ENCODE measurements at regions not wholly inside any gene's neighbourhood (a gene's known extent, or its start where the extent isn't known, plus 50 kb on each side); places are given as distances from the start of the nearest gene placed in this dataset.

DNA sequence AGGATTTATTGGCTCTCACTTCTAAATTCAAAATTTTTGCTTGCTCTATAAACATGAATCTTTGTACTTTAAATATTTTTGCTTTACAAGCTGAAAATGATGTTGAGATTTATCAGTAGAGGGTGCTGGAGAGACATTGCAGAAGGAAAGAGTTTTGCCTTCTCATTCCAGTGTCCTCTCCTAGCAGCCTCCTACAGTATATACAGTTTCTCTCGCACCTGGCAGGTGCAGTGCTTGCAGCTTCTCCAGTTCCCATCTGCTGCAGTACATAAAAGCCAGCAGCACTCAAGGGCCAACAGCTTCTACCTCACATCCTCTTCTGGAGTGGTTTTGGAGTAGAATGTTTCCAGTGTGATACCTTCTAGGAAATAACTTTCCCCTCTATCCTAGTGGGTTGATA lies 601.8 kb upstream of the ATXN7L3B start:
- TF ChIP-seq, protein P1, sequence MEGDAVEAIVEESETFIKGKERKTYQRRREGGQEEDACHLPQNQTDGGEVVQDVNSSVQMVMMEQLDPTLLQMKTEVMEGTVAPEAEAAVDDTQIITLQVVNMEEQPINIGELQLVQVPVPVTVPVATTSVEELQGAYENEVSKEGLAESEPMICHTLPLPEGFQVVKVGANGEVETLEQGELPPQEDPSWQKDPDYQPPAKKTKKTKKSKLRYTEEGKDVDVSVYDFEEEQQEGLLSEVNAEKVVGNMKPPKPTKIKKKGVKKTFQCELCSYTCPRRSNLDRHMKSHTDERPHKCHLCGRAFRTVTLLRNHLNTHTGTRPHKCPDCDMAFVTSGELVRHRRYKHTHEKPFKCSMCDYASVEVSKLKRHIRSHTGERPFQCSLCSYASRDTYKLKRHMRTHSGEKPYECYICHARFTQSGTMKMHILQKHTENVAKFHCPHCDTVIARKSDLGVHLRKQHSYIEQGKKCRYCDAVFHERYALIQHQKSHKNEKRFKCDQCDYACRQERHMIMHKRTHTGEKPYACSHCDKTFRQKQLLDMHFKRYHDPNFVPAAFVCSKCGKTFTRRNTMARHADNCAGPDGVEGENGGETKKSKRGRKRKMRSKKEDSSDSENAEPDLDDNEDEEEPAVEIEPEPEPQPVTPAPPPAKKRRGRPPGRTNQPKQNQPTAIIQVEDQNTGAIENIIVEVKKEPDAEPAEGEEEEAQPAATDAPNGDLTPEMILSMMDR (IDR thresholded peaks at IDR 0.05; ENCODE audit: low read length): peak; percentile 47
- TF ChIP-seq EZH2 (optimal IDR thresholded peaks at IDR 0.05; ENCODE audit: low read depth, low read length): no peak

All from MM.1S (cell line).